ENCODE measurements at regions not wholly inside any gene's neighbourhood (a gene's known extent, or its start where the extent isn't known, plus 50 kb on each side); places are given as distances from the start of the nearest gene placed in this dataset.
"Not testable (repeated sequence)": the region's sequence is repeated elsewhere in the genome, so short reads cannot be mapped to it uniquely, and the experiment has no call there.

DNA sequence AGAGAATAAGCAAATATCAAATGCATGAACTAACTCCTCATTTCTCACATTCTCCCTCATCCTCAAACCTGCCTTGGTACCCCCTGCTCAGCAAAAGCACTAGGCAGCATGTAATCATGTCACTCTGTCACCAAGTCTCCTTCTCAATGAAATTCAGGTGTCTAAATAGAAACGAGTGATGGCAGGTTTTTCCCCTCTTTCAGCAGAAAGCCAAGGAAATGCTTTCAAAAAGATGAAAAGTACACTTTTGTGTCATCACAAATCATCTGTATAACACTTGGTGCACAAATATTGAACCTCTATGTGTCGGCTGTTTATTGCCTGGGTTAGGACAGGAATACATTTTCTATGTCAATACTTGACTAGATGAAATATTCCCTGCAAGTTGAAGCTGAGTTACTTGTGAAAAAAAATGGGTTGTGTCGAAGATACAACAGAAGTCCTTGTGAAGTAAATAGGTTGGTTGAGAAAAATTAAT is 285.1 kb upstream of the MAGEB18 start:
- DNase-seq, result no peak

DNA sequence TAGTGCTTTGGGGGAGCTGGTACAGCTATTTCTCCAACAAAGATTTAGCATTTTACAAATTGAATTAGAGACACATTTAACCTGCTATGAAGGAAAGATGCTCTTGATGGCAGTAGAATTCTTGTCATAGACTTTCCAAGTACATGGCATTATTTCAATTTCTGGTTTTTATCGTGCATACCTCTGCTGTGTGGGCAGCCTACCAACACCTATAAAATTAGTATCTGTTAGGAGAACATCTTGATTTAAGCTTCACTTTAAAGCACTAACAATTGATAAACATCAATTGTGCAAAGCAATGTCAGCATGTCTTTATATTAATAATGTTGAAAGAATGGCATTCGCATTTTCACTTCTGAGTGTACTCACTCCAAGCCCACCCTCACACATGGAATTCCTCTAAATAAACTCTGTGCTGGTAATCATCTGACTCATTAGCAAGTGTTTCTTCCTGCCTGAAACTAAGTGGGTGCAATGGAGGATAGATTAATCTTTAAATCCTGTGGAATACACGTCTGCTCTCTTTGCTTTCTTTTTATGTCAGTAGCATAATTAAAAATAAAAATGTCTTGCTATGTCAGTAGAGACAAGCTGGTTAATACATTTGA is 279.8 kb upstream of the MAGEB18 start:
- DNase-seq, result peak; percentile 11

DNA sequence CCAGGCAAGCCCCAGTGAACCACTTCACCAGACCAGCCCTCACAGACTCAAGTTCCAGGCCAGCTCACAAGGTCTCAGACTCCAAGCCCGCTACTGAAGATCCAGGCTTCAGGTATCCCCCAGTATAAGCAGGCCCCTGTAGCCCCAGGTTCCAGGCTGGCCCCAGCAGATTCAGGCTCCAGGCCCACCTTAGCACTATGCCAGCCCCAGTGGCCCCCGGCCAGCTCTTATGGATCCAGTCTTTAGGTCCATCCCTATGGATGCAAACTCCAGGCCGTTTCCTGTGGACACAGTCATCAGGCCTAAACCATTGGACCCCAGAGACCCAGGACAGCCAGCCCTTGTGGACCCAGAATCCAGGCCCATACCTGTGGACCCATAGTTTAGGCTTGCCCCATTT is 277.8 kb upstream of the MAGEB18 start:
- DNase-seq, result no peak

DNA sequence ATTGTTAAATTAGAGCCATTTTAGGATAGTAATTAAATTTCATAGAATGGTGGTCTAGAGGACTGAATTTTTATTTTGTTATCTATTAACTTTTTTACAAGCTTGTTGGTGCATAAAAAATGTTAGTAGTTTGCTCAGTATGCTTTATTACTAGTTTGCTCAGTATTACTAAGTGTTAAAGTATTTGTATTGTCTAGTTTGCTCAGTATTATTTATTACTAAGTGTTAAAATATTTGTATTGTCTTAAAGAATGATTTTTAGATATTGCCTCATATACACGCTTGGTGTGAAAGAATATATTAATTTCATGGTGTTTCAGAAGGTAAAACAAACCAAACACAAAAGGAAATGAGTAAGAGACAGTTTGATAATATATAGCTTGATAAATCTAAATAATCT is 268.4 kb upstream of the MAGEB18 start:
- DNase-seq, result no peak

DNA sequence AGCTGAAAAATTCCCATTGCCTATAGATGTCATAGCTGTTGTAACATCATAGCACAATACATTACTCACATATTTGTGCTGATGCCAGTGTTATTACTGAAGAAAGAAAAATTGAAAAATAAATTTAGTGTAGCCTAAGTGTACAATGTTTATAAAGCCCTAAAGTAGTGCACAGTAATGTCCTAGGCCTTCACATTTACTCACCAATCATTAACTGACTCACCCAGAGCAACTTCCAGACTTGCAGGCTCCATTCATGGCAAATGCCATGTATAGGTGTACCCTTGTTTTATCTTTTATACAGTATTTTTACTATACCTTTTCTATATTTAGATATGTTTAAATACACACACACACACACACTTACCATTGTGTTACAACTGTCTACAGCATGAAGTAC is 265.4 kb upstream of the MAGEB18 start:
- peak; percentile 0 for DNase-seq

DNA sequence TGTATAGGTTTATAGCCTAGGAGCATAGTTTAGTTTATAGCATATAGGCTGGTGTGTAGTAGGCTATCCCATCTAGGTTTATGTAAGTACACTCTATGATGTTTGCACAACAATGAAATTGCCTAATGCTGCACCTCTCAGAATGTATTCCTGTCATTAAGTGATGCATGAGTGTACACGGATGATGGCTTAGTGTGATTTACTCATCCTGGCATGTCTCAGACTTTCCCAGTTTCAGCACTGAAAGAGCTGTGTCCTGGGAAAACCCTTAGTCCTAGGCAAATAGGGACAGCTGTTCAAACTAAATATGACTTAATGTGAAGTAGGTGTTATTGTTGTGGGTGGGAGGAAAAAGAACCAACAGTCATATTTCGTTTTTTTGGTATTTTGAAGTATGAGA is 264.9 kb upstream of the MAGEB18 start:
- DNase-seq, result peak; percentile 39

DNA sequence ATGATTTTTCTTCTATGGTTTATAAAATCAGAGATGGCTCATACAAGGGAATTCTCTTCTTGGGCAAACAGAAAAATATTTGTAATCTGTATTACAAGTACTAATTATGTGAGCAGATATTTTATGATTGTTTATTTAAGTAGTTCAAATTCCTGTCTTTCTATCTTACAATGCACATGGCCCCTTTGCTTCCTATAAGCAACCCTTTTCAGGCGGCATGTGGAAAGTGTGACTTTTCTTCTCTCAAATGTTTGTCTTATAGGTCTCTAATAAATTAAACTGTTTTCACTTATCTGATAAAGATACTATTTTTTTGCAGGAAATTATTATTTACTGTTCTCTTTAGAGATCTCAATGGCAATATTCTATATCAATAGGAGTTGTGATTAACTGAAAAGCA is 259.3 kb upstream of the MAGEB18 start:
- no peak for DNase-seq

DNA sequence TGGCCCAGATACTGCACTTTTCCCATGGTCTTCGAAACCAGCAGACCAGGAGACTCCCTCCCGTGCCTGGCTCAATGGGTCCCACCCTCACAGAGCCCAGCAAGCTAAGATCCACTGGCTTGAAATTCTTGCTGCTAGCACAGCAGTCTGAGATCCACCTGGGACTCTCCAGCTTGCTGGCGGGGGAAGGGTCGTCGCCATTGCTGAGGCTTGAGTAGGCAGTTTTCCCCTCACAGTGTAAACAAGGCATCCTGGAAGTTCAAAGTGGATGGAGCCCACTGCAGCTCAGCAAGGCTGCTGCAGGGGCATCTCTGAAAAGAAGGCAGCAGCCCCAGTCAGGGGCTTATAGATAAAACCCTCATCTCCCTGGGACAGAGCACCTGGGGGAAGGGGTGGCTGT is 255.6 kb upstream of the MAGEB18 start:
- DNase-seq, result not testable (repeated sequence)

DNA sequence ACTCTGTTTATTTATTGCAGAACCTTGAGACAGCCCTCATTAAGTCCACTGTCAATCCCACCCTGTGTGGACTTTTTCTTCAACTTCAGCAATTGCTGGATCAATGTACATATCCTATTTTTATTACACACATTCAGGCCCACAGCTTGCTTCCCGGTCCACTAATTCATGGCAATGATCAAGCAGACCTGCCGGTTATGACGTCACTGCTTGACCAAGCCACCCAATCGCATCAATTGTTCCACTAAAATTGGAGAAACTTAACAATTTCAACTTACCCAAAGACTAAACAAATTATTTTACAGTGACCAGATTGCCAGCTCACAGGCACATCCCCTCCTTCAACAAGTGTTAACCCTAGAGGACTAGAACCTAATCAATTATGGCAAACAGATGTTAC is 240.4 kb upstream of the MAGEB18 start:
- no peak for DNase-seq

DNA sequence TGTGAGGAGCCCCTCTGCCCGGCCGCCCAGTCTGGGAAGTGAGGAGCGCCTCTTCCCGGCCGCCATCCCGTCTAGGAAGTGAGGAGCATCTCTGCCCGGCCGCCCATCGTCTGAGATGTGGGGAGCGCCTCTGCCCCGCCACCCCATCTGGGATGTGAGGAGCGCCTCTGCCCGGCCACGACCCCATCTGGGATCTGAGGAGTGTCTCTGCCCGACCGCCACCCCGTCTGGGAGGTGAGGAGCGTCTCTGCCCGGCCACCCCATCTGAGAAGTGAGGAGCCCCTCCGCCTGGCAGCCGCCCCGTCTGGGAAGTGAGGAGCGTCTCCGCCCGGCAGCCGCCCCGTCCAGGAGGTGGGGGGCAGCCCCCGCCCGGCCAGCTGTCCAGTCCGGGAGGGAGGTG is 232.4 kb upstream of the MAGEB18 start:
- not testable (repeated sequence) for DNase-seq

DNA sequence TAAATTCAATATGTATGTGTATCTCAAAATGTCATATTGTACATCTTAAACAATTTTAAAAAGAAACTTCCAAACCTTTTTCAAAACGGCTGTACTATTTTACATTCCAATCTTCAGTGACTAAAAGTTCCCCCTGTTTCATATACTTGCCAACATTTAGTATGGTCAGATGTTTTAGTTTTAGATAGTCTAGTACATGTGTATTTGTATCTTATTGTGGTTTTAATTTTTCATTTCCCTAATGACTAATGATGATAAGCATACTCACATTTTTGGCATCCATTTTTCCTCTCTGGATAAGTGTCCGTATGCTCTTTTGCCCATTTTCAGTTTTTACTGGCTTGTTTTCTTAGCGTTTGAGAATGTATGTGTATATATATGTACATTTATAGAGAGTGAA is 212.2 kb upstream of the MAGEB18 start:
- peak; percentile 20 for DNase-seq

DNA sequence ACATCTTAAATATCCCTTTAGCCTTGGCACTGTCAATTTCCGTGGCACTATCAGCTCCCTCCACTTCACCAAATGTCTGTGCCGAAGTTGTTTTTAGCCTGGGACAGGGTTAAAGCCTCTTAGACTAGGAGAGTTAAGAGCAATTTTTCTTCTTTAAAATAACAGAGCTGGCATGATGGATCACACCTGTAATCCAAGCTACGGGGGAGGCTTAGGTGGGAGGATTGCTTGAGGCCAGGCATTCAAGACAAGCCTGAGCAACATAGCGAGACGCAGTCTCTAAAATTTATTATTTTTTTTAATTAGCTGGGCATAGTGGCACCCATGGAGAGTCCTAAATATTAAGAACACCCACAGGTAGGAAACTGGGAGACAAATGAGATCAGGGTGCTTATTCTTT is 209.8 kb upstream of the MAGEB18 start:
- DNase-seq, result no peak

DNA sequence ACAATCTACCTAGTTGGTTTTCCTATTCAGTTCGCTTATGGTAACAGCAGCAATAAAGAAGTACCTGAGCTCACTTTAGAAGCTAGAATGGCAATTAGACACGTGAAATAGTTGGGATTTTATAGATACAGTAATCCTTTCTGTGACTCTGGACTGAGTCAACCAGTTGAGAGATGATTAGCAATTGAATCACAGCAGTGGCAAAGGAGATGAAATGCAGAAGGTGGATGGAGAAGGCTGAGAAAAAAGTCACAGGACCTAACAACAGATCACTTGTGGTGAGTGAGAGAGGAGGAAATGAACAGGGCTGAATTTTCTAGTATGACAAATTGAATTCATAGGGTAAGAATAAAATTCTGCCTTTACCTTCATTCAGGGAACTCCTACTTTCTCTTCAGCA is 197.1 kb upstream of the MAGEB18 start:
- DNase-seq, result peak; percentile 41

DNA sequence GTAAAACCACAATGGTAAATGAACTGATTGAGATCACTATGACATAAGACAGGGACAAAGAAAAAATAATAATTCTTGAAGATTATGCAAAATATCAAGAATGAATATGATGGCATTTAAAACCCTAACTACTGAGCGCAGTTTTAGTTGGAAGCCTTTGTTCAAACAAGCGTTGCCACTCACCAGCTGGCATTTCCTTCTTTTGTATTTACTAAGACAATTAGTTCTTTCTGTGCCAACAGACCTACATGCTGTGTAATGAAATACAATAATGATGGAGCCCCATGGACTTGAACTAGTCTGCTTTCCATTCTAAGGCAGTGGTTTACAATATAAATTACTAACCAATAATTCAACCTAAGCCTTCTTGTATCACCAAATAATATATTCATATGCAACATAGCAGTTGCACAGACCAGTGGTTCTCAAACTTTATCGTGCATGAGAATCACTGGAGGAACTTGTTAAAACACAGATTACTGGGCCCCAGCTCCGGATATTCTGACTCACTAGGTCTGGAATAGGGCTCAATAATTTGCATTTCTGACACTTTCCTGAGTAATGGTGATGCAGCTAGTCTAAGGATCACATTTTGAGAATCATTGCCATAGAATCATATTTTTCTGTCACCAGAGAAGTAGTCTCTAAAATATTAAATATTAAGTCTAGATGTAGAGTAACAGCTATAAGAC is 196.4 kb upstream of the MAGEB18 start:
- peak; percentile 5 for DNase-seq

DNA sequence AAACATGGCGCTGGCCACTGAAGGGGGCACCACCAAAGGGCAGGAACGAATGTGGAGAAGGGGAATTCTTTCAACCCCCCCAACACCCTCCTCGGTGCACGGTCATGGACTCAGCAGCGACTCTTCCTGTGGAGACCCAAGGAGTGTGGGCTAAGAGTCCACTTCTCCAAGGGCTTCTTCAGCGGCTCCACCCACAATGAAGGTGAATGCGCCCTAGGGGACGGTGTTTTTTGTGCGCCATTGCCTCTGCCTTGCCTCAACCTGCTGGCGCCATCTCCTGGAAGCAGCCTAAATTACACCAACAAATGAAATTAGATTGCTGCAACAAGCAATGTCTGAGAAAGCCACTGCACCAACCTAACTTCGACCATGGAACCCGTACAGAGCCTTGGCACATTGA is 169.2 kb upstream of the MAGEB18 start:
- peak; percentile 15 for DNase-seq

DNA sequence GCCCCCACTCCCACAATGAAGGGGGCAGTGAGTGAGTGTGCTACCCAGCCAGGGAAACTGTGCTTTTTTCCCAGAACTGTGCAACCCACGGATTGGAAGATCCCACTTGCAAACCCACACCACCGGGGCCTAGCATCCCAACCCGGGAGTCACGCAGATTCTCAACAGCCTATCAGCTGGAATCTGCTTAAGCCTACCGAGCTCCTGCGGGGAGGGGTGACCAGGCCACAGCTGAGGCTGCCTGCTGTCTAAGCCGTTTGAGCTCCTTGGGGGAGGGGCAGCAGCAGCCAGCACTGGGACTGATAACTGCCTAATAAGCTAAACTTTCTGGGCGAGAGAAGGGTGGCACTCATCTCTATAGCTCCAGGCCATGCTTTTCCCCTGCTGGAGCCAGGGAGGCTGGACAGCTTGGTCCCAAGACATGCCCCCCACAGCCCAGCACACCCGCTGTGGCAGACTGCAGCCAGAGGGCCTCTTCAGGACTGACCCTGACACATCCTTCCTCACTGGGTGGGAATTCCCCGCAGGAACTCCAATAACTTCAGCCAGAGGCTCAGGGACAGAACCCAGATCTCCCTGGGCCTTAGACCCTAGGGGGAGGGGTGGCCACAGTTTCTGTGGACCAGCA is 161.3 kb upstream of the MAGEB18 start:
- no peak for DNase-seq

DNA sequence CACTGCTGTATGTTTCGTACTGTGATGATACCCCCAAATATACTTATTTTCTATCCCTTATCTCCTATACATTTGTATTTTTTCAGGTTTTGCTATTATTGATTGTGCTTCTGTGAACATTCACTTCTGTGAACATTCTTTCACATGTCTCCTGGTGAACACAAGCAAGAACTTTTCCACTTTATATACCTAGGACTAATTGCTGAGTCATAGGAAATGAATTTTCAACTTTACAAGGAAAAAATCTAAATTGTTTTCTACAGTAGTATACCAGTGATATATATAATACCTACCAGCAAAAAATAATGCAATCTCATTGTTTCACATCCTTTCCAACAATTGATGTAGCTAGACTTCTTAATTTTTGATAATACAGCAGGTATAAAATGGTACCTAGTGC is 139.5 kb upstream of the MAGEB18 start:
- no peak for DNase-seq

DNA sequence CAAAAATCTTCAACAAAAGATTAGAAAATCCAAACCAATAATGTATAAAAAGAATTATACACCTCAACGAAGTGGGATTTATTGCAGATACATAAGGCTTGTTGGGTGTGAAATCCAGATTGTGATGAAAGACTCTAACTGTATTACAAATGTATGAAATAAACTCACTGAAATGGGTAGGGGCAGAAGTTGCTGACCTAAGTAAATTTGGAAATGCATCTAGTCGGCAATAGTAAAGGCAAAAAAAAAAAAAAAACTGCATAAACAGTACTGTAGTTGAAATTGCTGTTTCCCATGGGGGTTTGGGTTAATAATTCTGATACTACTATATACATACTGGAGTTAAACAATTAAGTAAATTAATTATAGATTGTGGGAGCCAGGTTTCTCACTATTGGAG is 130.7 kb upstream of the MAGEB18 start:
- no peak for DNase-seq

DNA sequence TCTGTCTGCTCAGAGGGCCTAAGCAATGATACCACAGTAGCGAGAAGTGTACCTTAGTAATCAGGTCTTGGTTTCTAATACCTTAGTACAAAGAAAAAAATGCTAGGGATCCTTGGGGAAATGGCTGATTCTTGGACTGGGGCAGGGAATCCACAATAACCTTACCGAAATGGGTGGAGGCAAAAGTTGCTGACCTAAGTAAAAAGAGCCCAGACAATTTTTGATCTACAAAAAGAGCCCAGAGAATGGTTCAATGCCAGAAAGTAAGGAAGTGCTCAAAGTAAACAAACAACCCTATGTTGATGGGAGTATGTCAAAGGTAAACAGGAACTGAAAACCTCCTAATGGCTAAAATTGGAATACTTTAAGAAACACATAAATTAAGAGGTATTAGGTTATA is 130.1 kb upstream of the MAGEB18 start:
- no peak for DNase-seq

DNA sequence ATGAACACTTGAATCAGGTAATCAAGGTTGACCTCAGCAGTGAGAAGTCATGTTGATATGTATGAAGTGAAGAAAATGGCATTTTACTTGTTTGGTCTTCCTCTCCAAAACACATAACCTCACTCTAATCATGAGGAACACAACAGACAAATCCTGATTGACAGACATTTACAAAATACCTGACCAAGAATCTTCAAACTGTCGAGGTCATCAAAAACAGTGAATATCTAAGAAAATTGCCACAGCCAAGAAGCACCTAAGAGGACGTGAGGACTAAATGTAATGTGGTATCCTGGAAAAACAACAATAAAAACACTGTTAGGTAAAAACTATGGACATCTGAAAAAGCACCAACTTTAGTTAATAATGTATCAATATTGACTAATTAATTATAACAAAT is 129.5 kb upstream of the MAGEB18 start:
- DNase-seq, result no peak

DNA sequence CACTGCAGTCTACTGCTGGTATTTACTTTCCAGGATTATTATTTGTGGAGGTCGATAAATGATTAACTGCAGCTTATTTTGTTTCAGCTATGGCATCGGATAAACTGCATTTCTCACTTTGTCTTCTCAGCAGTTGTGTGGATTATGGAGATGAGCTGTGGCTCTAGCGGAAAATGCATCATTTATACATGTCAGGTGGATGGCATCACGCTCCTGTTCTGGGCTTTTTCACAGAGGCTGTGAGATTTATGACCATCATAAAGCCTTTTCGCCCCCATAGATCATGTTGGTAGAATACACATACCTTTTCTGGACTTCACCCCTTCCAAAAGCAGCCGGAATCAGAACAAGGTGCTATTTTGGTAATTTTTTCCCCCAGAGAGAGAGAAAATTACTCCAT is 118.8 kb upstream of the MAGEB18 start:
- no peak for DNase-seq

DNA sequence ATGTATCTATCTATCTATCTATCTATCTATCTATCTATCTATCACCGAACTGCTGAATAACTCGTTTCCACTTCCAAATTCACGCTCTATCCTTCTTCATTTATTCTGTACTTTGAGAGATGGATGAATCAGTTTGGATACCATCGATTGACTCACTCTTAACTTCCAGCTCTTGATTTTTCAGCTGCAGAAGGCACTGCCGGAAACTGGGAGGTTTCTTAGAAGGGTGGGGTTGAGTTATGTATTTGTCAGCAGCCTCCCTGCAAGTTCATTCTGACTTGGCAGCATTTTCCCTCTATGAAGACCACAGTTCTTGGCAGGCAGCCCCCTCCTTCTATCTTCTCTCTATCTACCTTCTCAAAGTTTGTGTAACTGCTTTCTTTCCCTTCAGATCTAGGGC is 112.0 kb upstream of the MAGEB18 start:
- DNase-seq, result no peak

DNA sequence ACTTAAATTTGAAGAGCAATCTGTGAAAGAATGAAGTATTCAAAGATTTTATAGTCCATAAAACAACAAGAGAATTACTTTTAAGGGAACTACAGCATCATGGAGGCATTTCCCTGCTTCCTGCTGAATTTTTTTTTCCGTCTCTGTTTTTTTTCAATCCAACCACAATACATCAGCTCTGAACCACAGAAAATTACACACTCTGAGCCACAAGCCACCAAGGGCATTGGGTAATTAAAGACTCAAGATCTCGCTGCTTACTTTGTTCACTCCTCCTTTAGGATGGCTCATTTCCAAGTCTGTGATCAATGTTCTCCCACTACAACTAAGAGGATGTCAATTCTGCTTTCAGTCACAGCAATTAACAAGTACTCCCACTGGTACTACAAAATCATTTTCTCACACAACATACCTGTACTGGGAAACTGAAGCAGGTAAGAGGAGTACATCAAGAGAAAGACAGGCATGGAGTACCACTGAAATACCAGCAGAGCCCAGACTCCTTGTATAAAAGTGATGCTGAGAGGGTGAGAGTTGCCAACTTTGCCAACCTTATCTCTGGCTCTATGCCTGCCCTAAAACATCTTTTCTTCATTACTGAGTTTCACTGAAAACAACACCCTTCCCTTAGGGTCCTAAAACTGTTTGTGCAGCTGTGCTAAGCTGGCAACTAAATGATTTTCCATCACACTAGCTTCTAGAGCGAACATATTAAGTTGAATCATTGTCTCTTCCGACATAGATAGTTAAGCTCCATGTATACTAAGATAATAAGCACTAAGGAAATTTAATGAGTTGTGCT is 105.8 kb upstream of the MAGEB18 start:
- peak; percentile 23 for DNase-seq

DNA sequence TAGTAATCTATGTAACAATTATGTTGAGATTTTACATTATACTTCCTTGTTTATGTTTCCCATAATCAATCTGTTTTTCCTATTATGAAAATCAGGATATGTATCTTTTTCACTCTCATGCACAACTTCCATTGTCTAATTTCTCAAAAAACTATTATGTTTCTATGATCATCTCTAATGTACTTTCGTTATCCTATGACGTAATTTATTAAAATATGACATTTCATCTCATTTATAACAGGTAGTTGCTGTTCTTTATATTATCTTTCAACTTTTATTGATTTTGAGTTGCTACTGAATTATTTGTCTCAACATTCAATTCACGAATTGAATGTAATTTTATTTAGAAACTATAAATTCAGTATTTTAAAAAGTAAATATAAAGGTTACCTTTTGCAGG is 100.8 kb upstream of the MAGEB18 start:
- no peak for DNase-seq
